ENCODE measurements at regions not wholly inside any gene's neighbourhood (a gene's known extent, or its start where the extent isn't known, plus 50 kb on each side); places are given as distances from the start of the nearest gene placed in this dataset.

- no peak for TF ChIP-seq POLR2AphosphoS5 (IDR thresholded peaks at IDR 0.05; ENCODE audit: low read depth, low read length)
- no peak for TF ChIP-seq TAF1 (IDR thresholded peaks at IDR 0.05; ENCODE audit: borderline replicate concordance, low read depth, low read length)
Observed at GRCh38 chr2:234324116-234324515, 172.8 kb downstream of the ARL4C start.
